HEK293 (cell line): ENCODE measurements at regions not wholly inside any gene's neighbourhood (a gene's known extent, or its start where the extent isn't known, plus 50 kb on each side); places are given as distances from the start of the nearest gene placed in this dataset.

ENCODE experiments used
- ATF2 ChIP-seq: fragments of 450-650 bp; formaldehyde crosslinking; IDR thresholded peaks from 2 replicates; pipeline ENCODE4 v1.5.1; 2016; ENCODE audit warnings: missing biosample characterization, missing genetic modification characterization, low read depth
- BCL11B ChIP-seq: fragments of 450-650 bp; formaldehyde crosslinking; IDR thresholded peaks from 2 replicates; pipeline ENCODE4 v1.5.1; 2016; ENCODE audit warnings: low read depth, missing biosample characterization, missing genetic modification characterization
- FEZF1 ChIP-seq: fragments of 450-650 bp; formaldehyde crosslinking; IDR thresholded peaks from 2 replicates; pipeline ENCODE4 v1.5.1; 2016; ENCODE audit warnings: missing biosample characterization, missing genetic modification characterization
- GLI2 ChIP-seq: fragments of 450-650 bp; formaldehyde crosslinking; IDR thresholded peaks from 2 replicates; pipeline ENCODE4; 2017; ENCODE audit warnings: missing biosample characterization, missing genetic modification characterization, low read depth, borderline replicate concordance
- IKZF3 ChIP-seq: fragments of 450-650 bp; IDR thresholded peaks from 2 replicates; pipeline ENCODE4 v1.5.0; 2018; ENCODE audit warnings: missing biosample characterization, mild to moderate bottlenecking, missing genetic modification characterization, moderate library complexity
- INSM2 ChIP-seq: fragments of 450-650 bp; formaldehyde crosslinking; IDR thresholded peaks from 2 replicates; pipeline ENCODE4 v1.5.1; 2016; ENCODE audit warnings: missing biosample characterization, missing genetic modification characterization
- KLF10 ChIP-seq: fragments of 450-650 bp; IDR thresholded peaks from 2 replicates; pipeline ENCODE4 v1.5.1; 2018; ENCODE audit warnings: missing biosample characterization, mild to moderate bottlenecking, missing genetic modification characterization
- KLF16 ChIP-seq: fragments of 450-650 bp; formaldehyde crosslinking; IDR thresholded peaks from 2 replicates; pipeline ENCODE4 v1.5.1; 2017; ENCODE audit warnings: missing biosample characterization, missing genetic modification characterization
- KLF8 ChIP-seq: fragments of 450-650 bp; formaldehyde crosslinking; IDR thresholded peaks from 2 replicates; pipeline ENCODE4 v1.5.1; 2016; ENCODE audit warnings: missing biosample characterization, missing genetic modification characterization
- MZF1 ChIP-seq: fragments of 450-650 bp; formaldehyde crosslinking; IDR thresholded peaks from 2 replicates; pipeline ENCODE4 v1.5.1; 2017; ENCODE audit warnings: missing biosample characterization, missing genetic modification characterization, borderline replicate concordance
- OSR2 ChIP-seq: fragments of 450-650 bp; formaldehyde crosslinking; IDR thresholded peaks from 2 replicates; pipeline ENCODE4 v1.5.1; 2016; ENCODE audit warnings: missing biosample characterization, missing genetic modification characterization
- PRDM10 ChIP-seq: fragments of 450-650 bp; formaldehyde crosslinking; IDR thresholded peaks from 2 replicates; pipeline ENCODE4 v1.5.1; 2016; ENCODE audit warnings: missing biosample characterization, missing genetic modification characterization
- SALL2 ChIP-seq: fragments of 450-650 bp; formaldehyde crosslinking; IDR thresholded peaks from 2 replicates; pipeline ENCODE4 v1.5.0; 2017; ENCODE audit warnings: missing biosample characterization, mild to moderate bottlenecking, missing genetic modification characterization, borderline replicate concordance
- SCRT2 ChIP-seq: fragments of 450-650 bp; formaldehyde crosslinking; IDR thresholded peaks from 2 replicates; pipeline ENCODE4 v1.5.1; 2016; ENCODE audit warnings: missing biosample characterization, missing genetic modification characterization
- ZBTB17 ChIP-seq: fragments of 450-650 bp; formaldehyde crosslinking; IDR thresholded peaks from 2 replicates; pipeline ENCODE4 v1.5.1; 2016; ENCODE audit warnings: missing biosample characterization, missing genetic modification characterization
- ZBTB21 ChIP-seq: fragments of 450-650 bp; formaldehyde crosslinking; IDR thresholded peaks from 2 replicates; pipeline ENCODE4 v1.5.1; 2017; ENCODE audit warnings: missing biosample characterization, missing genetic modification characterization
- ZBTB48 ChIP-seq: fragments of 450-650 bp; formaldehyde crosslinking; IDR thresholded peaks from 2 replicates; pipeline ENCODE4 v1.5.1; 2016; ENCODE audit warnings: missing biosample characterization, missing genetic modification characterization
- ZFP41 ChIP-seq: fragments of 450-650 bp; formaldehyde crosslinking; IDR thresholded peaks from 2 replicates; pipeline ENCODE4 v1.5.1; 2016; ENCODE audit warnings: missing biosample characterization, missing genetic modification characterization, borderline replicate concordance
- ZNF169 ChIP-seq: fragments of 450-650 bp; formaldehyde crosslinking; IDR thresholded peaks from 2 replicates; pipeline ENCODE4 v1.5.1; 2016; ENCODE audit warnings: missing biosample characterization, missing genetic modification characterization
- ZNF239 ChIP-seq: fragments of 450-650 bp; formaldehyde crosslinking; IDR thresholded peaks from 2 replicates; pipeline ENCODE4 v1.5.1; 2016; ENCODE audit warnings: missing biosample characterization, missing genetic modification characterization
- ZNF518A ChIP-seq: fragments of 450-650 bp; formaldehyde crosslinking; conservative IDR thresholded peaks from 2 replicates; pipeline ENCODE4 v1.5.1; 2016; ENCODE audit warnings: low read depth, missing biosample characterization, missing genetic modification characterization
- ZNF544 ChIP-seq: fragments of 450-650 bp; formaldehyde crosslinking; IDR thresholded peaks from 2 replicates; pipeline ENCODE4 v1.5.0; 2017; ENCODE audit warnings: missing biosample characterization, missing genetic modification characterization
- ZNF561 ChIP-seq: fragments of 450-650 bp; IDR thresholded peaks from 2 replicates; pipeline ENCODE4 v1.5.1; 2018; ENCODE audit warnings: missing biosample characterization, missing genetic modification characterization, borderline replicate concordance
- ZNF600 ChIP-seq: fragments of 450-650 bp; formaldehyde crosslinking; IDR thresholded peaks from 2 replicates; pipeline ENCODE4 v1.5.1; 2016; ENCODE audit warnings: missing biosample characterization, missing genetic modification characterization
- ZNF624 ChIP-seq: fragments of 450-650 bp; formaldehyde crosslinking; IDR thresholded peaks from 2 replicates; pipeline ENCODE4 v1.5.1; 2017; ENCODE audit warnings: missing biosample characterization, missing genetic modification characterization
- ZNF701 ChIP-seq: fragments of 450-650 bp; formaldehyde crosslinking; IDR thresholded peaks from 2 replicates; pipeline ENCODE4 v1.5.1; 2016; ENCODE audit warnings: missing biosample characterization, missing genetic modification characterization
- ZNF76 ChIP-seq: fragments of 450-650 bp; formaldehyde crosslinking; IDR thresholded peaks from 2 replicates; pipeline ENCODE4; 2016; ENCODE audit warnings: low read depth, missing biosample characterization, missing genetic modification characterization, borderline replicate concordance
- ZNF777 ChIP-seq: fragments of 450-650 bp; formaldehyde crosslinking; IDR thresholded peaks from 2 replicates; pipeline ENCODE4 v1.5.1; 2017; ENCODE audit warnings: missing biosample characterization, missing genetic modification characterization, borderline replicate concordance
- ZSCAN16 ChIP-seq: fragments of 450-650 bp; formaldehyde crosslinking; IDR thresholded peaks from 2 replicates; pipeline ENCODE4 v1.5.1; 2016; ENCODE audit warnings: missing biosample characterization, missing genetic modification characterization

GRCh38 chr20:50366270-50367103 lies 143.7 kb upstream of the PTPN1 start (continued):
- TF ChIP-seq ZNF518A (no peak), SALL2 (tag by site-specific recombination) (no peak), ZNF169 (tag by site-specific recombination) (no peak), KLF8 (tag by site-specific recombination) (no peak), ZNF777 (tag by site-specific recombination) (no peak), ZNF600 (tag by site-specific recombination) (peak; percentile 67; the same call in 1 of the 2 replicates), ZNF561 (tag by site-specific recombination) (peak; percentile 92), PRDM10 (tag by site-specific recombination) (peak; percentile 92), OSR2 (peak; percentile 60; the same call in 1 of the 2 replicates), INSM2 (tag by site-specific recombination) (no peak), ZSCAN16 (tag by site-specific recombination) (no peak), ZBTB48 (tag by site-specific recombination) (no peak), FEZF1 (tag by site-specific recombination) (peak; percentile 81), IKZF3 (tag by site-specific recombination) (peak; percentile 77), GLI2 (tag by site-specific recombination) (no peak), KLF10 (tag by site-specific recombination) (peak; percentile 80), ZBTB17 (peak; percentile 69), ZNF239 (tag by site-specific recombination) (no peak), ZNF76 (no peak), BCL11B (tag by site-specific recombination) (no peak), ZNF701 (tag by site-specific recombination) (0 out of 2 replicates have a peak, but pooled peaks have one; percentile 48), SCRT2 (peak; percentile 49), ZNF544 (tag by site-specific recombination) (peak; percentile 82; the same call in 1 of the 2 replicates), MZF1 (tag by site-specific recombination) (peak; percentile 60; the same call in 1 of the 2 replicates), ZBTB21 (0 out of 2 replicates have a peak, but pooled peaks have one; percentile 12), ZNF624 (no peak), KLF16 (no peak), ATF2 (tag by site-specific recombination) (no peak), ZFP41 (tag by site-specific recombination) (no peak)
